Immature natural killer cell (primary cell): ENCODE measurements at regions not wholly inside any gene's neighbourhood (a gene's known extent, or its start where the extent isn't known, plus 50 kb on each side); places are given as distances from the start of the nearest gene placed in this dataset.
A peak's percentile ranks its signal among the peaks of the same experiment; 100 is the strongest.

Experiments used
- DNase-seq, 3 donors: peaks; one replicate each; pipeline ENCODE4 v3.0.0; 2022; ENCODE audit warnings: mixed read lengths in 1 of 3
- H3K27ac Mint-ChIP-seq, 6 donors: one replicate each; pipeline ENCODE4 v1.8.0; 2020; ENCODE audit warnings: mixed read lengths in 6 of 6, mild to moderate bottlenecking in 5 of 6, inconsistent platforms in 4 of 6, moderate library complexity in 3 of 6
- H3K27me3 Mint-ChIP-seq, 3 donors: one replicate each; pipeline ENCODE4 v1.8.0; 2020 to 2021; ENCODE audit warnings: low read depth in 3 of 3, mild to moderate bottlenecking in 3 of 3, mixed read lengths in 3 of 3, moderate library complexity in 3 of 3, inconsistent platforms in 1 of 3
- H3K36me3 Mint-ChIP-seq, 3 donors: one replicate each; pipeline ENCODE4 v1.8.0; 2020; ENCODE audit warnings: mixed read lengths in 3 of 3, inconsistent platforms in 2 of 3, mild to moderate bottlenecking in 2 of 3
- H3K4me1 Mint-ChIP-seq, 2 donors: one replicate each; pipeline ENCODE4 v1.8.0; 2020; ENCODE audit warnings: inconsistent platforms in 2 of 2, mild to moderate bottlenecking in 2 of 2, mixed read lengths in 2 of 2, moderate library complexity in 1 of 2
- H3K4me3 Mint-ChIP-seq, 5 donors: one replicate each; pipeline ENCODE4 v1.8.0; 2020; ENCODE audit warnings: mild to moderate bottlenecking in 5 of 5, mixed read lengths in 5 of 5, inconsistent platforms in 3 of 5, moderate library complexity in 3 of 5
- H3K9me3 Mint-ChIP-seq, 6 donors: one replicate each; pipeline ENCODE4 v1.8.0; 2020; ENCODE audit warnings: mild to moderate bottlenecking in 6 of 6, mixed read lengths in 6 of 6, inconsistent platforms in 4 of 6, moderate library complexity in 3 of 6

- Mint-ChIP-seq H3K4me3 (no peak overlapping the region), H3K27me3 (peaks cover 5 to 6% (median 6%) of the 10 kb centered on the region in 3 donors), H3K9me3 (no peaks in the 10 kb centered on the region), H3K27ac (no peak overlapping the region), H3K4me1 (no peaks in the 10 kb centered on the region), H3K36me3 (no peaks in the 10 kb centered on the region)
- no peak for DNase-seq
Measured at GRCh38 chr22:22072169-22072836, 89.7 kb upstream of the TOP3B start.

GRCh38 chr22:22071455-22071854 lies 88.9 kb upstream of the TOP3B start:
- no peak for DNase-seq
- no peaks in the 10 kb centered on the region for H3K9me3 Mint-ChIP-seq
- H3K4me1 Mint-ChIP-seq: no peaks in the 10 kb centered on the region
- peaks cover 2 to 6% (median 5%) of the 10 kb centered on the region in 3 donors for H3K27me3 Mint-ChIP-seq
- H3K4me3 Mint-ChIP-seq: no peak overlapping the region
- H3K27ac Mint-ChIP-seq: no peak overlapping the region
- H3K36me3 Mint-ChIP-seq: no peaks in the 10 kb centered on the region

GRCh38 chr22:22070371-22070824 lies 87.8 kb upstream of the TOP3B start:
- Mint-ChIP-seq H3K4me1 (no peaks in the 10 kb centered on the region), H3K27me3 (peaks cover 0 to 6% (median 5%) of the 10 kb centered on the region in 3 donors), H3K36me3 (no peaks in the 10 kb centered on the region), H3K4me3 (no peak overlapping the region), H3K27ac (no peak overlapping the region), H3K9me3 (no peaks in the 10 kb centered on the region)
- DNase-seq: no peak

GRCh38 chr22:22069450-22070370 lies 87.1 kb upstream of the TOP3B start:
- H3K4me3 Mint-ChIP-seq: no peak overlapping the region
- H3K36me3 Mint-ChIP-seq: no peaks in the 10 kb centered on the region
- no peaks in the 10 kb centered on the region for H3K9me3 Mint-ChIP-seq
- no peak overlapping the region for H3K27ac Mint-ChIP-seq
- H3K27me3 Mint-ChIP-seq: peaks cover 3 to 6% (median 6%) of the 10 kb centered on the region in 3 donors
- DNase-seq: no peak
- no peaks in the 10 kb centered on the region for H3K4me1 Mint-ChIP-seq

- Mint-ChIP-seq H3K9me3 (no peaks in the 10 kb centered on the region), H3K4me3 (no peak overlapping the region), H3K27ac (no peak overlapping the region), H3K4me1 (no peaks in the 10 kb centered on the region), H3K36me3 (no peaks in the 10 kb centered on the region), H3K27me3 (peaks cover 2 to 8% (median 3%) of the 10 kb centered on the region in 3 donors)
- DNase-seq: no peak
Measured at GRCh38 chr22:22068657-22069056, 86.1 kb upstream of the TOP3B start.

- Mint-ChIP-seq H3K27me3 (peaks cover 2 to 8% (median 3%) of the 10 kb centered on the region in 3 donors), H3K4me3 (no peak overlapping the region), H3K9me3 (no peaks in the 10 kb centered on the region), H3K27ac (no peak overlapping the region), H3K4me1 (no peaks in the 10 kb centered on the region), H3K36me3 (no peaks in the 10 kb centered on the region)
- DNase-seq: no peak
Measured at GRCh38 chr22:22068025-22068424, 85.4 kb upstream of the TOP3B start.

GRCh38 chr22:22067192-22067591 lies 84.6 kb upstream of the TOP3B start:
- no peak for DNase-seq
- peaks cover 2 to 8% (median 3%) of the 10 kb centered on the region in 3 donors for H3K27me3 Mint-ChIP-seq
- no peaks in the 10 kb centered on the region for H3K9me3 Mint-ChIP-seq
- H3K36me3 Mint-ChIP-seq: no peaks in the 10 kb centered on the region
- no peak overlapping the region for H3K27ac Mint-ChIP-seq
- no peaks in the 10 kb centered on the region for H3K4me1 Mint-ChIP-seq
- H3K4me3 Mint-ChIP-seq: no peak overlapping the region

- H3K27me3 Mint-ChIP-seq: peaks cover 2 to 7% (median 3%) of the 10 kb centered on the region in 3 donors
- DNase-seq: no peak
- H3K4me1 Mint-ChIP-seq: no peaks in the 10 kb centered on the region
- no peak overlapping the region for H3K4me3 Mint-ChIP-seq
- H3K27ac Mint-ChIP-seq: no peak overlapping the region
- H3K36me3 Mint-ChIP-seq: no peaks in the 10 kb centered on the region
- H3K9me3 Mint-ChIP-seq: no peaks in the 10 kb centered on the region
Measured at GRCh38 chr22:22064580-22064979, 82.0 kb upstream of the TOP3B start.

GRCh38 chr22:22062306-22062793 lies 79.8 kb upstream of the TOP3B start:
- H3K36me3 Mint-ChIP-seq: no peaks in the 10 kb centered on the region
- no peak overlapping the region for H3K4me3 Mint-ChIP-seq
- H3K27me3 Mint-ChIP-seq: peaks cover 4 to 9% (median 7%) of the 10 kb centered on the region in 3 donors
- no peak overlapping the region for H3K27ac Mint-ChIP-seq
- DNase-seq: no peak
- H3K4me1 Mint-ChIP-seq: no peaks in the 10 kb centered on the region
- no peaks in the 10 kb centered on the region for H3K9me3 Mint-ChIP-seq

- H3K36me3 Mint-ChIP-seq: no peaks in the 10 kb centered on the region
- no peaks in the 10 kb centered on the region for H3K4me1 Mint-ChIP-seq
- no peak overlapping the region for H3K4me3 Mint-ChIP-seq
- peaks cover 4 to 12% (median 7%) of the 10 kb centered on the region in 3 donors for H3K27me3 Mint-ChIP-seq
- no peaks in the 10 kb centered on the region for H3K9me3 Mint-ChIP-seq
- H3K27ac Mint-ChIP-seq: no peak overlapping the region
- no peak for DNase-seq
Measured at GRCh38 chr22:22061085-22062077, 78.8 kb upstream of the TOP3B start.

- Mint-ChIP-seq H3K9me3 (no peaks in the 10 kb centered on the region), H3K27ac (no peak overlapping the region), H3K4me1 (no peaks in the 10 kb centered on the region), H3K27me3 (peaks cover 4 to 17% (median 7%) of the 10 kb centered on the region in 3 donors), H3K36me3 (no peaks in the 10 kb centered on the region), H3K4me3 (no peak overlapping the region)
- peak; percentile 5 to 7 (median 6) for DNase-seq
Measured at GRCh38 chr22:22060200-22061084, 77.9 kb upstream of the TOP3B start.

- H3K36me3 Mint-ChIP-seq: no peaks in the 10 kb centered on the region
- H3K9me3 Mint-ChIP-seq: no peaks in the 10 kb centered on the region
- no peak overlapping the region for H3K4me3 Mint-ChIP-seq
- peaks cover 3 to 16% (median 4%) of the 10 kb centered on the region in 3 donors for H3K27me3 Mint-ChIP-seq
- H3K27ac Mint-ChIP-seq: no peak overlapping the region
- DNase-seq: no peak
- no peaks in the 10 kb centered on the region for H3K4me1 Mint-ChIP-seq
Measured at GRCh38 chr22:22059291-22060002, 76.9 kb upstream of the TOP3B start.
